Testis (tissue), 2 donors: ENCODE measurements at regions not wholly inside any gene's neighbourhood (a gene's known extent, or its start where the extent isn't known, plus 50 kb on each side); places are given as distances from the start of the nearest gene placed in this dataset.

Source experiments
- CTCF ChIP-seq, 3 experiments: fragments of 450-650 bp in 2 of 3; fragments of 200-600 bp in 1 of 3; sonication (generic) in 1 of 3; IDR thresholded peaks; one replicate each; pipeline ENCODE4 v1.5.1; 2016 to 2019; ENCODE audit warnings: antibody characterized with exemption in 3 of 3, mild to moderate bottlenecking in 2 of 3, moderate library complexity in 1 of 3
- POLR2A ChIP-seq: fragments of 450-650 bp; IDR thresholded peaks from one replicate; pipeline ENCODE4 v1.6.1; 2017; ENCODE audit warnings: antibody characterized with exemption, mild to moderate bottlenecking, moderate library complexity

- TF ChIP-seq POLR2A (no peak), CTCF (IDR thresholded peaks at IDR 0.05) (no peak)
These were observed 142.6 kb upstream of the COPS8 start for GRCh38 chr2:236943068-236943467.
